H9 (cell line): ENCODE measurements at regions not wholly inside any gene's neighbourhood (a gene's known extent, or its start where the extent isn't known, plus 50 kb on each side); places are given as distances from the start of the nearest gene placed in this dataset.

Experiments used
- DNase-seq: peaks from one replicate; pipeline ENCODE4 v3.0.0-alpha.2; 2017
- H2AFZ ChIP-seq: one replicate; pipeline ENCODE4 v1.6.1; 2013; ENCODE audit warnings: mild to moderate bottlenecking, low read length, control low read depth, moderate library complexity
- H2AK5ac ChIP-seq: 2 replicates; pipeline ENCODE4 v1.6.1; 2013; ENCODE audit warnings: low read length, control low read depth, mixed read lengths; ENCODE audit not compliant: insufficient read length
- H2BK120ac ChIP-seq: one replicate; pipeline ENCODE4 v1.6.1; 2013; ENCODE audit warnings: low read depth, mild to moderate bottlenecking, low read length, control low read depth, inconsistent platforms; ENCODE audit not compliant: poor library complexity, severe bottlenecking
- H2BK12ac ChIP-seq: 2 replicates; pipeline ENCODE4 v1.6.1; 2013; ENCODE audit warnings: low read length, control low read depth, mixed read lengths, low read depth; ENCODE audit not compliant: insufficient read length
- H2BK15ac ChIP-seq: 2 replicates; pipeline ENCODE4 v1.6.1; 2013; ENCODE audit warnings: low read depth, low read length, control low read depth
- H2BK20ac ChIP-seq: one replicate; pipeline ENCODE4 v1.6.1; 2013; ENCODE audit warnings: low read depth, mild to moderate bottlenecking, low read length, control low read depth, inconsistent platforms; ENCODE audit not compliant: poor library complexity, severe bottlenecking
- H2BK5ac ChIP-seq: 2 replicates; pipeline ENCODE4 v1.6.1; 2013; ENCODE audit warnings: low read length, control low read depth, mixed read lengths; ENCODE audit not compliant: insufficient read length
- H3K14ac ChIP-seq: 2 replicates; pipeline ENCODE4 v1.6.1; 2013; ENCODE audit warnings: low read length, control low read depth; ENCODE audit not compliant: insufficient read depth
- H3K18ac ChIP-seq: 2 replicates; pipeline ENCODE4 v1.6.1; 2013; ENCODE audit warnings: low read depth, mild to moderate bottlenecking, mixed read lengths, low read length, control low read depth; ENCODE audit not compliant: insufficient read length
- H3K23ac ChIP-seq: 2 replicates; pipeline ENCODE4 v1.6.1; 2013; ENCODE audit warnings: low read length, control low read depth, mixed read lengths, low read depth; ENCODE audit not compliant: insufficient read length
- H3K23me2 ChIP-seq: 2 replicates; pipeline ENCODE4 v1.6.1; 2013; ENCODE audit warnings: low read depth, mild to moderate bottlenecking, mixed read lengths, low read length, control low read depth; ENCODE audit not compliant: insufficient read length, poor library complexity, severe bottlenecking
- H3K27ac ChIP-seq: 2 replicates; pipeline ENCODE4 v1.5.1; 2013; ENCODE audit warnings: low read length, control low read depth, mixed read lengths, low read depth; ENCODE audit not compliant: insufficient read length
- H3K27me3 ChIP-seq: 2 replicates; pipeline ENCODE4 v1.6.1; 2013; ENCODE audit warnings: low read length, control low read depth, inconsistent platforms; ENCODE audit not compliant: insufficient read depth
- H3K4ac ChIP-seq: 2 replicates; pipeline ENCODE4 v1.6.1; 2013; ENCODE audit warnings: low read depth, mild to moderate bottlenecking, control low read depth, inconsistent platforms, low read length, moderate library complexity
- H3K4me1 ChIP-seq: 2 replicates; pipeline ENCODE4 v1.6.1; 2013; ENCODE audit warnings: low read length, control low read depth, inconsistent platforms; ENCODE audit not compliant: insufficient read depth
- H3K4me2 ChIP-seq: 2 replicates; pipeline ENCODE4 v1.6.1; 2013; ENCODE audit warnings: low read length, control low read depth, mixed read lengths; ENCODE audit not compliant: insufficient read length, insufficient read depth
- H3K56ac ChIP-seq: 2 replicates; pipeline ENCODE4 v1.6.1; 2013; ENCODE audit warnings: low read depth, mild to moderate bottlenecking, mixed read lengths, low read length, control low read depth; ENCODE audit not compliant: insufficient read length
- H3K79me1 ChIP-seq: 2 replicates; pipeline ENCODE4 v1.6.1; 2013; ENCODE audit warnings: low read depth, mild to moderate bottlenecking, moderate library complexity, low read length, control low read depth, inconsistent platforms; ENCODE audit not compliant: insufficient read depth, poor library complexity, severe bottlenecking
- H3K79me2 ChIP-seq: 2 replicates; pipeline ENCODE4 v1.6.1; 2013; ENCODE audit warnings: low read length, control low read depth, inconsistent platforms; ENCODE audit not compliant: insufficient read depth
- H3K9ac ChIP-seq: 2 replicates; pipeline ENCODE4 v1.6.1; 2013; ENCODE audit warnings: low read length, control low read depth, mixed read lengths; ENCODE audit not compliant: insufficient read length; ENCODE audit errors: extremely low read depth
- H3K9me3 ChIP-seq: one replicate; pipeline ENCODE4 v1.6.1; 2013; ENCODE audit warnings: low read depth, low read length, inconsistent platforms; ENCODE audit not compliant: control insufficient read depth
- H3T11ph ChIP-seq: one replicate; pipeline ENCODE4 v1.6.1; 2013; ENCODE audit warnings: mild to moderate bottlenecking, low read length, control low read depth, inconsistent platforms
- H4K20me1 ChIP-seq: one replicate; pipeline ENCODE4 v1.6.1; 2013; ENCODE audit not compliant: control insufficient read depth, insufficient read length, insufficient read depth
- H4K5ac ChIP-seq: 2 replicates; pipeline ENCODE4 v1.6.1; 2013; ENCODE audit warnings: low read depth, mild to moderate bottlenecking, mixed read lengths, low read length, control low read depth; ENCODE audit not compliant: insufficient read length
- H4K8ac ChIP-seq: replicated peaks from 2 replicates; pipeline ENCODE4 v1.6.1; 2013; ENCODE audit warnings: low read length, control low read depth, mixed read lengths, low read depth; ENCODE audit not compliant: insufficient read length
- H4K91ac ChIP-seq: 2 replicates; pipeline ENCODE4 v1.6.1; 2013; ENCODE audit warnings: low read depth, mild to moderate bottlenecking, moderate library complexity, mixed read lengths, low read length, control low read depth; ENCODE audit not compliant: insufficient read length
- H3K27ac Mint-ChIP-seq, 3 experiments: 2 replicates in 2 of 3; 3 replicates in 1 of 3; pipeline ENCODE4 v1.8.0; 2020 to 2021; ENCODE audit warnings: mixed read lengths in 3 of 3, mild to moderate bottlenecking in 1 of 3, moderate library complexity in 1 of 3
- H3K27me3 Mint-ChIP-seq: 2 replicates; pipeline ENCODE4 v1.8.0; 2021; ENCODE audit warnings: low read depth, mild to moderate bottlenecking, moderate library complexity, mixed read lengths
- H3K36me3 Mint-ChIP-seq, 3 experiments: 2 replicates in 2 of 3; 3 replicates in 1 of 3; pipeline ENCODE4 v1.8.0; 2020 to 2021; ENCODE audit warnings: low read depth in 3 of 3, mixed read lengths in 3 of 3; ENCODE audit not compliant: insufficient read depth in 1 of 3
- H3K4me1 Mint-ChIP-seq, 2 experiments: 2 replicates each; pipeline ENCODE4 v1.8.0; 2020; ENCODE audit warnings: mixed read lengths in 2 of 2
- H3K4me3 Mint-ChIP-seq, 2 experiments: 2 replicates in 1 of 2; 3 replicates in 1 of 2; pipeline ENCODE4 v1.8.0; 2020 to 2021; ENCODE audit warnings: mild to moderate bottlenecking in 2 of 2, mixed read lengths in 2 of 2, moderate library complexity in 1 of 2
- H3K9me3 Mint-ChIP-seq, 2 experiments: 2 replicates in 1 of 2; 3 replicates in 1 of 2; pipeline ENCODE4 v1.8.0; 2020; ENCODE audit warnings: mild to moderate bottlenecking in 2 of 2, mixed read lengths in 2 of 2, moderate library complexity in 1 of 2
- WGBS: extraction: QIAGEN DNeasy Blood & Tissue Kit; methylation state at CpG from one replicate; pipeline ENCODE4 v1.1.7; 2013; ENCODE audit warnings: missing lambda C conversion rate, low lambda C conversion rate, mixed read lengths; ENCODE audit not compliant: insufficient read length; ENCODE audit errors: extremely low coverage; 5-methylcytosine and 5-hydroxymethylcytosine counted together
- TF ChIP-seq, protein P1 (sequence below): fragments of 200-600 bp; sonication (generic); conservative IDR thresholded peaks from 3 replicates; pipeline ENCODE4 v1.8.0; 2021; ENCODE audit warnings: antibody characterized with exemption, mild to moderate bottlenecking

DNA sequence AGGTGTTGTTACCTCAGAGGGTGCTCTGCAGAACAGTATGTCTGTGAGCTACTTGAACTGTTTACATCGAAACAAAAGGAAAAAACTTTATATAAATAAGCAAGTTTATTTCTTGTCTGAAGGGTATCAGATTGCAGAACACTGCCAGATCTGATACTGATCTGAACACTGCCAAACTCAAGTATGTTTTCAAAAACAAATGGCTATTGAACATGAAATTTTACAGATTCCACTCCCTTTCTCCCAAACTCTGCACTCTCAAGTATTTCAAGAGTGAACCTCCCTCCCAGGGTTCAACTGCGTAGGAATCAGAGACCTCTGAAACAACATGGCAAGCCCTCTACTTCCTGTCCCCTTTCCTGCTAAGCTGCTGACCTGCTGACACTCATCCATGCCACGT lies 216.6 kb downstream of the ZNF33B start:
- H3K9ac ChIP-seq, result no peak overlapping the region
- no peak overlapping the region for H2AFZ ChIP-seq
- Mint-ChIP-seq H3K36me3 (peaks cover 15 to 30% (median 16%) of the 10 kb centered on the region in 3 experiments; a peak in 6 of 7 replicates), H3K4me3 (no peak overlapping the region), H3K27me3 (peaks cover 2% of the 10 kb centered on the region; the same call in 1 of the 2 replicates), H3K4me1 (no peaks in the 10 kb centered on the region), H3K27ac (no peak overlapping the region), H3K9me3 (peaks cover 91 to 94% of the 10 kb centered on the region in 2 experiments)
- H2BK120ac ChIP-seq, result no peak overlapping the region
- no peak overlapping the region for H3K4ac ChIP-seq
- no peak overlapping the region for H2BK12ac ChIP-seq
- H4K5ac ChIP-seq, result no peak overlapping the region
- peaks cover 77% of the 10 kb centered on the region for H3K9me3 ChIP-seq
- H4K91ac ChIP-seq, result no peak overlapping the region
- no peaks in the 10 kb centered on the region for H3K27me3 ChIP-seq
- no peak overlapping the region for H3K23ac ChIP-seq
- no peak overlapping the region for H3K27ac ChIP-seq
- no peaks in the 10 kb centered on the region for H4K20me1 ChIP-seq
- no peaks in the 10 kb centered on the region for H3K4me1 ChIP-seq
- no peak for DNase-seq
- no peak overlapping the region for H2BK20ac ChIP-seq
- no peak overlapping the region for H2AK5ac ChIP-seq
- H3K4me2 ChIP-seq, result no peak overlapping the region
- WGBS, result no CpG with 5 or more reads among the region's 3 CpGs
- H3K14ac ChIP-seq, result no peak overlapping the region
- H3K18ac ChIP-seq, result no peak overlapping the region
- H3T11ph ChIP-seq, result no peak overlapping the region
- TF ChIP-seq, protein P1, sequence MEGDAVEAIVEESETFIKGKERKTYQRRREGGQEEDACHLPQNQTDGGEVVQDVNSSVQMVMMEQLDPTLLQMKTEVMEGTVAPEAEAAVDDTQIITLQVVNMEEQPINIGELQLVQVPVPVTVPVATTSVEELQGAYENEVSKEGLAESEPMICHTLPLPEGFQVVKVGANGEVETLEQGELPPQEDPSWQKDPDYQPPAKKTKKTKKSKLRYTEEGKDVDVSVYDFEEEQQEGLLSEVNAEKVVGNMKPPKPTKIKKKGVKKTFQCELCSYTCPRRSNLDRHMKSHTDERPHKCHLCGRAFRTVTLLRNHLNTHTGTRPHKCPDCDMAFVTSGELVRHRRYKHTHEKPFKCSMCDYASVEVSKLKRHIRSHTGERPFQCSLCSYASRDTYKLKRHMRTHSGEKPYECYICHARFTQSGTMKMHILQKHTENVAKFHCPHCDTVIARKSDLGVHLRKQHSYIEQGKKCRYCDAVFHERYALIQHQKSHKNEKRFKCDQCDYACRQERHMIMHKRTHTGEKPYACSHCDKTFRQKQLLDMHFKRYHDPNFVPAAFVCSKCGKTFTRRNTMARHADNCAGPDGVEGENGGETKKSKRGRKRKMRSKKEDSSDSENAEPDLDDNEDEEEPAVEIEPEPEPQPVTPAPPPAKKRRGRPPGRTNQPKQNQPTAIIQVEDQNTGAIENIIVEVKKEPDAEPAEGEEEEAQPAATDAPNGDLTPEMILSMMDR, result no peak
- H2BK15ac ChIP-seq, result no peak overlapping the region
- H3K79me1 ChIP-seq, result no peaks in the 10 kb centered on the region
- no peaks in the 10 kb centered on the region for H3K23me2 ChIP-seq
- no peak overlapping the region for H4K8ac ChIP-seq
- no peaks in the 10 kb centered on the region for H3K79me2 ChIP-seq
- H3K56ac ChIP-seq, result no peak overlapping the region
- no peak overlapping the region for H2BK5ac ChIP-seq
